Neutrophil (primary cell): ENCODE measurements at regions not wholly inside any gene's neighbourhood (a gene's known extent, or its start where the extent isn't known, plus 50 kb on each side); places are given as distances from the start of the nearest gene placed in this dataset.

Source experiments
- H3K27ac ChIP-seq: fragments of 200-600 bp; sonication (generic); 2 replicates; pipeline ENCODE4 v1.5.1; 2016; ENCODE audit warnings: mild to moderate bottlenecking, moderate library complexity
- H3K27me3 ChIP-seq: fragments of 200-600 bp; sonication (generic); 2 replicates; pipeline ENCODE4 v1.6.0; 2016; ENCODE audit warnings: mild to moderate bottlenecking
- H3K36me3 ChIP-seq: fragments of 200-600 bp; sonication (generic); 2 replicates; pipeline ENCODE4 v1.5.1; 2017
- H3K4me1 ChIP-seq, 2 experiments: fragments of 200-600 bp in 1 of 2; sonication (generic) in 1 of 2; 1 replicate in 1 of 2; 2 replicates in 1 of 2; pipeline versions ENCODE4 v1.5.1 to v1.6.1; 2013 to 2016; ENCODE audit warnings: low read depth in 1 of 2, low read length in 1 of 2, mild to moderate bottlenecking in 1 of 2, moderate library complexity in 1 of 2; ENCODE audit not compliant: control insufficient read depth in 1 of 2, insufficient read depth in 1 of 2
- H3K4me3 ChIP-seq, 2 experiments: fragments of 200-600 bp in 1 of 2; sonication (generic) in 1 of 2; 1 replicate in 1 of 2; 2 replicates in 1 of 2; pipeline ENCODE4 v1.5.1; 2013 to 2016; ENCODE audit warnings: low read depth in 1 of 2, low read length in 1 of 2, mild to moderate bottlenecking in 1 of 2, moderate library complexity in 1 of 2
- H3K9me3 ChIP-seq: fragments of 200-600 bp; sonication (generic); 2 replicates; pipeline ENCODE4 v1.5.1; 2016
- CTCF ChIP-seq: fragments of 200-600 bp; sonication (generic); IDR thresholded peaks from 2 replicates; pipeline ENCODE4 v1.5.1; 2016; ENCODE audit warnings: antibody characterized with exemption

- Histone ChIP-seq H3K4me3 (no peak overlapping the region), H3K27ac (no peak overlapping the region), H3K4me1 (no peaks in the 10 kb centered on the region), H3K36me3 (no peaks in the 10 kb centered on the region), H3K27me3 (no peaks in the 10 kb centered on the region), H3K9me3 (no peaks in the 10 kb centered on the region)
- TF ChIP-seq CTCF = no peak
Measured at GRCh38 chr1:198908995-198909394, 270.2 kb downstream of the PTPRC start.

DNA sequence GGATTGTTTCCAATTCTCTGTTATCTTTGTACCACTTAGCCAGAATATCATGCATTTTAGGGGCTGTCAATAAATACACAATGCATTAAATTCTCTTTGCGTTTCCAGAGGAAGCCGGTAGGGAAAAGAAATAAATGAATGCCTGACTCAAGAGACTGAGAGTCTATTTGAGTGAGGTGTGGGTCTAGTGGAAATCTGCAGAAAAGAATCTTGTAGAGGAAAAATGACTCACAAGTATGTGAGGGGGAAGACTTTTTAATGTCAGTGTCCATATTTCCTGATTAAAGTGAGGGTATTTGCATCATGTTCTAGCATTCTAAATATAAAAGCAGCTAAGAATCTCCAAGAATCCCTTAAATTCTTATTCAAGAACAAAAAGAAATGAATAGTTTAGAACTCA, 271.1 kb downstream of the PTPRC start:
- no peaks in the 10 kb centered on the region for H3K27me3 ChIP-seq
- TF ChIP-seq CTCF = no peak
- no peaks in the 10 kb centered on the region for H3K36me3 ChIP-seq
- no peaks in the 10 kb centered on the region for H3K4me1 ChIP-seq
- H3K27ac ChIP-seq = no peak overlapping the region
- H3K9me3 ChIP-seq = no peaks in the 10 kb centered on the region
- no peak overlapping the region for H3K4me3 ChIP-seq

GRCh38 chr1:198910816-198911215, 272.0 kb downstream of the PTPRC start:
- Histone ChIP-seq H3K9me3 (no peaks in the 10 kb centered on the region), H3K4me1 (no peaks in the 10 kb centered on the region), H3K27ac (no peak overlapping the region), H3K36me3 (no peaks in the 10 kb centered on the region), H3K4me3 (no peak overlapping the region), H3K27me3 (no peaks in the 10 kb centered on the region)
- no peak for TF ChIP-seq CTCF

GRCh38 chr1:198912046-198912445, 273.2 kb downstream of the PTPRC start:
- H3K9me3 ChIP-seq = no peaks in the 10 kb centered on the region
- TF ChIP-seq CTCF = no peak
- H3K27ac ChIP-seq = no peak overlapping the region
- no peaks in the 10 kb centered on the region for H3K36me3 ChIP-seq
- no peak overlapping the region for H3K4me3 ChIP-seq
- H3K27me3 ChIP-seq = no peaks in the 10 kb centered on the region
- no peaks in the 10 kb centered on the region for H3K4me1 ChIP-seq

- Histone ChIP-seq H3K27me3 (no peaks in the 10 kb centered on the region), H3K27ac (no peak overlapping the region), H3K4me1 (no peaks in the 10 kb centered on the region), H3K36me3 (no peaks in the 10 kb centered on the region), H3K4me3 (no peak overlapping the region), H3K9me3 (no peaks in the 10 kb centered on the region)
- no peak for TF ChIP-seq CTCF
Measured at GRCh38 chr1:198913667-198914066, 274.8 kb downstream of the PTPRC start.
